Limb (tissue), 2 donors: ENCODE measurements at regions not wholly inside any gene's neighbourhood (a gene's known extent, or its start where the extent isn't known, plus 50 kb on each side); places are given as distances from the start of the nearest gene placed in this dataset.

ENCODE experiments used
- DNase-seq, 2 donors: peaks; one replicate each; pipeline ENCODE4 v3.0.0-alpha.2; 2016; ENCODE audit errors: extremely low spot score in 2 of 2

- no peak for DNase-seq
These were observed 720.5 kb downstream of the TLE4 start for GRCh38 chr9:80292231-80292630.

GRCh38 chr9:80285326-80285725 lies 713.6 kb downstream of the TLE4 start:
- DNase-seq, result no peak

GRCh38 chr9:80282766-80283165 lies 711.0 kb downstream of the TLE4 start:
- DNase-seq, result no peak

- DNase-seq, result no peak
These were observed 687.3 kb downstream of the TLE4 start for GRCh38 chr9:80259079-80259478.

- no peak for DNase-seq
These were observed 680.0 kb downstream of the TLE4 start for GRCh38 chr9:80251778-80252177.

GRCh38 chr9:80242022-80242421 lies 670.3 kb downstream of the TLE4 start:
- DNase-seq, result no peak

- no peak for DNase-seq
These were observed 664.0 kb downstream of the TLE4 start for GRCh38 chr9:80235752-80236151.

- no peak for DNase-seq
These were observed 662.1 kb downstream of the TLE4 start for GRCh38 chr9:80233906-80234305.

GRCh38 chr9:80233102-80233843 lies 661.5 kb downstream of the TLE4 start:
- no peak for DNase-seq

- no peak for DNase-seq
These were observed 659.8 kb downstream of the TLE4 start for GRCh38 chr9:80231318-80232236.

- no peak for DNase-seq
These were observed 652.1 kb downstream of the TLE4 start for GRCh38 chr9:80223897-80224296.

GRCh38 chr9:80222466-80223169 lies 650.9 kb downstream of the TLE4 start:
- DNase-seq, result no peak

GRCh38 chr9:80218328-80218727 lies 646.6 kb downstream of the TLE4 start:
- no peak for DNase-seq

- no peak for DNase-seq
These were observed 641.8 kb downstream of the TLE4 start for GRCh38 chr9:80213613-80214012.

GRCh38 chr9:80208696-80209095 lies 636.9 kb downstream of the TLE4 start:
- DNase-seq, result no peak

- no peak for DNase-seq
These were observed 632.3 kb downstream of the TLE4 start for GRCh38 chr9:80204054-80204453.

- DNase-seq, result no peak
These were observed 625.9 kb downstream of the TLE4 start for GRCh38 chr9:80197661-80198060.

GRCh38 chr9:80191108-80191507 lies 619.3 kb downstream of the TLE4 start:
- no peak for DNase-seq

GRCh38 chr9:80188579-80188978 lies 616.8 kb downstream of the TLE4 start:
- DNase-seq, result no peak

GRCh38 chr9:80185112-80185738 lies 613.5 kb downstream of the TLE4 start:
- no peak for DNase-seq

- no peak for DNase-seq
These were observed 606.2 kb downstream of the TLE4 start for GRCh38 chr9:80177949-80178480.
